Activated CD4-positive, alpha-beta memory T cell treated with anti-CD3 and anti-CD28 coated beads, Interleukin-2, amount 10 ng/mL, durations not matched to agents 7 days and 5 days (primary cell): ENCODE measurements at regions not wholly inside any gene's neighbourhood (a gene's known extent, or its start where the extent isn't known, plus 50 kb on each side); places are given as distances from the start of the nearest gene placed in this dataset.

Source experiments
- CTCF ChIA-PET: fragments of 350-600 bp; sonication (Branson Sonifier 250); formaldehyde crosslinking; loops from one replicate; lab custom pipeline; 2021; ENCODE audit warnings: antibody characterized with exemption, inconsistent platforms; lab: Charles Lee
- POLR2A ChIA-PET: fragments of 350-600 bp; sonication (Branson Sonifier 250); formaldehyde crosslinking; loops from one replicate; lab custom pipeline; 2021; ENCODE audit warnings: antibody characterized with exemption; lab: Charles Lee
- DNase-seq: peaks from one replicate; pipeline ENCODE4 v3.0.0-alpha.2; 2020
- H3K27ac Mint-ChIP-seq: one replicate; pipeline ENCODE4 v1.8.0; 2021; ENCODE audit warnings: mild to moderate bottlenecking, mixed read lengths
- H3K27me3 Mint-ChIP-seq: one replicate; pipeline ENCODE4 v1.8.0; 2021; ENCODE audit warnings: mixed read lengths
- H3K36me3 Mint-ChIP-seq: one replicate; pipeline ENCODE4 v1.8.0; 2021; ENCODE audit warnings: low read depth, mixed read lengths
- H3K4me1 Mint-ChIP-seq: one replicate; pipeline ENCODE4 v1.8.0; 2021; ENCODE audit warnings: mixed read lengths
- H3K4me3 Mint-ChIP-seq: one replicate; pipeline ENCODE4 v1.8.0; 2021; ENCODE audit warnings: mild to moderate bottlenecking, mixed read lengths
- H3K9me3 Mint-ChIP-seq: one replicate; pipeline ENCODE4 v1.8.0; 2021; ENCODE audit warnings: mixed read lengths

- Mint-ChIP-seq H3K9me3 (no peaks in the 10 kb centered on the region), H3K27ac (no peak overlapping the region), H3K36me3 (no peaks in the 10 kb centered on the region), H3K4me3 (no peak overlapping the region), H3K27me3 (no peaks in the 10 kb centered on the region), H3K4me1 (no peaks in the 10 kb centered on the region)
- POLR2A ChIA-PET: no interaction called here
- CTCF ChIA-PET: no interaction called here
- DNase-seq: no peak
These were observed 662.3 kb downstream of the IRS1 start for GRCh38 chr2:226137201-226137811.

- Mint-ChIP-seq H3K4me1 (no peaks in the 10 kb centered on the region), H3K4me3 (no peak overlapping the region), H3K9me3 (no peaks in the 10 kb centered on the region), H3K27ac (no peak overlapping the region), H3K36me3 (no peaks in the 10 kb centered on the region), H3K27me3 (no peaks in the 10 kb centered on the region)
- POLR2A ChIA-PET: no interaction called here
- CTCF ChIA-PET: no interaction called here
- no peak for DNase-seq
These were observed 662.9 kb downstream of the IRS1 start for GRCh38 chr2:226136739-226137138.

DNA sequence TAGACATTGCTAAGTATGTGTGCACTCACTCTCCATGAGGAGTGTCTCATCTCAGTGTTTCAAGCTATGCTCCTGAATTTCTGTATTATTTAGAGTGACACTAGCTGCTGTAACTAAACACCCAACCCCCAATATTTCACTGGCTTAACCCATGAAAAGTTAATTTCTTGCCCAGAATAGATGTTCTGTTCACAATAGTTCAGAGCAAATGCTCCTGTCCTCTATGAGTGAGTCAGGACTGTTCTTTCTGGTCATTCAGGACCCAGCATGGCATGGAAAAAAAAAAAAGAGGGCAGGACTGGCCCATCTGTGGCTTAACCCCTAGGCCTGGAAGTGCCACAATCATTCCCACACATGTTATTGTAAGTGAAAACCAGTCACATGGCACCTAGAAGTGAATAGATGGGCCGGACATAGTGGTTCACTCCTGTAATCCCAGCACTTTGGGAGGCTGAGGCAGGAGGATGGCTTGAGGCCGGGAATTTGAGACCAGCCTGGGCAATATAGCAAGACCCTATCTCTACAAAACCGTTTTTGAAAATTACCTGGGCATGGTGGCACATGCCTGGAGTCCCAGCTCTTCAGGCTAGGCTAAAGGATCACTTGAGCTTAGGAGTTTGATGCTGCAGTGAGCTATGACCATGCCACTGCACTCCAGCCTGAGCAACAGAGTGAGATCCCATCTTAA is 663.6 kb downstream of the IRS1 start:
- POLR2A ChIA-PET: no interaction called here

GRCh38 chr2:226132323-226133215 is 667.1 kb downstream of the IRS1 start:
- POLR2A ChIA-PET: no interaction called here
- Mint-ChIP-seq H3K9me3 (no peaks in the 10 kb centered on the region), H3K4me1 (no peaks in the 10 kb centered on the region), H3K4me3 (no peak overlapping the region), H3K36me3 (no peaks in the 10 kb centered on the region), H3K27me3 (no peaks in the 10 kb centered on the region), H3K27ac (no peak overlapping the region)
- CTCF ChIA-PET: no interaction called here
- no peak for DNase-seq

More for the DNA sequence above, 663.6 kb downstream of the IRS1 start:
- DNase-seq: no peak
- Mint-ChIP-seq H3K4me3 (no peak overlapping the region), H3K27me3 (no peaks in the 10 kb centered on the region), H3K27ac (no peak overlapping the region), H3K9me3 (no peaks in the 10 kb centered on the region), H3K36me3 (no peaks in the 10 kb centered on the region), H3K4me1 (no peaks in the 10 kb centered on the region)
- CTCF ChIA-PET: no interaction called here

DNA sequence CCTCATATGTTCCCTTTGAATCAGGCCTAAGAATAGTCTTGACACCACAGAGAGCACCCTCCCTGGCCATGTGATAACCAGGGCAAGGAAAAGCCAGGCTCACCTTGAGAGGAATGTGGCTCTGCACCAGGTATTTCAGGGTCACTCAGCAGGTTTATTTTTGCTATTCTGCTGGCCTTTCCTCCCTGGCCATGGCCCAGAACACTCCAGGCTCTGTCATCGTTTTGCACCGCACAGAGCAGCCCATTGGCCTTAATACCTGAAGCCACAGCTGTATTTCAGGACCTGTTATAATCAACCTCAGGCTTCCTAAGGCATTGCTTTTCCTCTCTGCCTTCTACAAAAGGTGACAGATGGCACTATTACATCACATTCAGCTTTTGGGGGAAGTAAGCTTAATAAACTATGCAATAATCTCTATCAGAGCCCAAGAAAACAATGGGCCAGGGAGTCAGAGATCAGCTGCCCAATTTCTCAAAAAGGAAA is 668.3 kb downstream of the IRS1 start:
- Mint-ChIP-seq H3K27me3 (no peaks in the 10 kb centered on the region), H3K4me1 (no peaks in the 10 kb centered on the region), H3K4me3 (no peak overlapping the region), H3K36me3 (no peaks in the 10 kb centered on the region), H3K27ac (no peak overlapping the region), H3K9me3 (no peaks in the 10 kb centered on the region)
- CTCF ChIA-PET: no interaction called here
- POLR2A ChIA-PET: no interaction called here
- no peak for DNase-seq

DNA sequence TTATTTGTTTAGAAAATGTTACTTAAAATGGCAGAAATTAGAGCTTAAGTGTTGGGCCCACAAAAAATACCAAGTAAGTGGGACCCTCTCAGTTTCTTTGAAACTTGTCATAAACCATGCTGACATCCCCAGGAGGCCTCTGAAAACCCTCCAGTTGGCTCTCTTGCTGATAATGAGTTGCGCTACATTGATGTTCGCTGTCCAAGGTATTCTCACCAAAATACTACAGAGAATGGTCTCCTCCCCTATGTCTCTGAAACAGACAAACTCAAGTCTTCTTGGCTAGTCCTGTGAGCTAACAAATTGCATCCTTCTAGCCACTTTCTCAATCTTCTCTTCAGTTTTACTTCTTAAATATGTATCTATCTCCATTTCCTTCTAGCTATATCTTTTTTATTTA is 669.4 kb downstream of the IRS1 start:
- no peaks in the 10 kb centered on the region for H3K4me1 Mint-ChIP-seq
- ChIA-PET POLR2A (no interaction called here), CTCF (no interaction called here)
- no peak overlapping the region for H3K27ac Mint-ChIP-seq
- H3K4me3 Mint-ChIP-seq: no peak overlapping the region
- H3K9me3 Mint-ChIP-seq: no peaks in the 10 kb centered on the region
- no peaks in the 10 kb centered on the region for H3K27me3 Mint-ChIP-seq
- no peaks in the 10 kb centered on the region for H3K36me3 Mint-ChIP-seq
- no peak for DNase-seq

DNA sequence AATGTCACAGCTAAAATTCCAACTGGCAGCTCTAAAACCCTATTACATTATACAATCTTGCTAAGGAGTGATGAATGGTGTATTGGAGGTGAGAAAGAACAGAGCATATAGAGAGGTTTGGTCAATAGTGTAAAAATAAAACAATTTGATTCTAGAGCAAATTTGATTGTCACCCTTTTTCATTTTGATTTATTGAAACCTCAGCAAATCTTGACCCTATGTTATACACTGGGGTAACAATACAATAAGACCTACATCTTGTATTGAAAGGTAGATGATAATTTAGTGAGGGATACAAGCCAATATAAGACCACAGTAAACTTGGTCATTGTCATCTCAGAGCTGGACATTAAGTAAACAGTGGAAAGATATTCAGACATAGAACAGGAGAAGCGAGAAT is 671.9 kb downstream of the IRS1 start:
- ChIA-PET CTCF (no interaction called here), POLR2A (no interaction called here)
- H3K9me3 Mint-ChIP-seq: no peaks in the 10 kb centered on the region
- peaks cover 3% of the 10 kb centered on the region for H3K27me3 Mint-ChIP-seq
- no peak for DNase-seq
- H3K27ac Mint-ChIP-seq: no peak overlapping the region
- H3K36me3 Mint-ChIP-seq: no peaks in the 10 kb centered on the region
- H3K4me1 Mint-ChIP-seq: no peaks in the 10 kb centered on the region
- no peak overlapping the region for H3K4me3 Mint-ChIP-seq

DNA sequence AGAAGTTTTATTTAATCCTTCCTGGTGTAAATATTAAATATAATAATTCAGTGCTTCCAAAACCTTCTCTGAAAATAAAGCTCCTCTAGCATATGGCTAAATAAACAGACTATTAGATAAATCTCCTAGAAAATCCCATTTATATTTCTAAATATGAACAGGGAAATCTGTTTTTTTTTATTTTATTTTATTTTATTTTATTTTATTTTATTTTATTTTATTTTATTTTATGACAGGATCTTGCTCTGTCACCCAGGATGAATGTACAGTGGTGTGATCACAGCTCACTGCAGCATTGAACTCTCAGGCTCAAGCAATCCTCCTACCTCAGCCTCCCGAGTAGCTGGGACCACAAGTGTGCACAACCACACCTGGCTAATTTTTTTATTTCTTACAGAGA is 673.5 kb downstream of the IRS1 start:
- no peaks in the 10 kb centered on the region for H3K4me1 Mint-ChIP-seq
- ChIA-PET CTCF (no interaction called here), POLR2A (no interaction called here)
- H3K4me3 Mint-ChIP-seq: no peak overlapping the region
- H3K27ac Mint-ChIP-seq: no peak overlapping the region
- no peaks in the 10 kb centered on the region for H3K9me3 Mint-ChIP-seq
- no peak for DNase-seq
- peaks cover 4% of the 10 kb centered on the region for H3K27me3 Mint-ChIP-seq
- no peaks in the 10 kb centered on the region for H3K36me3 Mint-ChIP-seq

- H3K9me3 Mint-ChIP-seq: no peaks in the 10 kb centered on the region
- DNase-seq: no peak
- H3K27ac Mint-ChIP-seq: no peak overlapping the region
- H3K36me3 Mint-ChIP-seq: no peaks in the 10 kb centered on the region
- H3K4me3 Mint-ChIP-seq: no peak overlapping the region
- ChIA-PET CTCF (no interaction called here), POLR2A (no interaction called here)
- H3K4me1 Mint-ChIP-seq: no peaks in the 10 kb centered on the region
- H3K27me3 Mint-ChIP-seq: peaks cover 4% of the 10 kb centered on the region
These were observed 674.3 kb downstream of the IRS1 start for GRCh38 chr2:226125176-226125883.

DNA sequence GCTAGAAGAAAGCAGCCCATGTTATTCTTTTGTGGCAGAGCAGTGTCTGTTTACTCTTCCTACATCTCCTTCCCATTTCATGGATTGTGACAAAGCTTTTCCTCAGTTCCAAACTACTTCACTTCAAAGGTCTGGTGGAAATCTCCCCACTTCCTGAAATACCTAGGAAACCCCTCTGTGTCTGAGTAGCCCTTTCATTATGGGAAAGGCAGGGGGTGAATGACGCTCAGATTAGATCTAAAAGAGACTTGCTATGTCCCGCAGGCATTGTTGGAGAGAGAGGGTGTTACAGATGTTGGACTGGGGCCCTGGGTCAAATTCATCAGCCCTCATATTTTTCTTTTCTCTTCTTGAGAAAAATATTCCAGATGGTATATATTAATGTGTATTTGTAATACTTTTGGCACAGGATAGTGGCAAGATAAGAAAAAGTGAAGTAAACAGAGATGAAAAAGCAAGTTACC is 675.0 kb downstream of the IRS1 start:
- no peaks in the 10 kb centered on the region for H3K9me3 Mint-ChIP-seq

GRCh38 chr2:226123300-226123699 is 676.3 kb downstream of the IRS1 start:
- DNase-seq: no peak
- POLR2A ChIA-PET: no interaction called here
- no peaks in the 10 kb centered on the region for H3K4me1 Mint-ChIP-seq
- no peaks in the 10 kb centered on the region for H3K9me3 Mint-ChIP-seq
- peaks cover 4% of the 10 kb centered on the region for H3K27me3 Mint-ChIP-seq
- H3K36me3 Mint-ChIP-seq: no peaks in the 10 kb centered on the region
- no peak overlapping the region for H3K4me3 Mint-ChIP-seq
- CTCF ChIA-PET: no interaction called here
- no peak overlapping the region for H3K27ac Mint-ChIP-seq

More for the DNA sequence above, 675.0 kb downstream of the IRS1 start:
- Mint-ChIP-seq H3K27ac (no peak overlapping the region), H3K27me3 (peaks cover 4% of the 10 kb centered on the region), H3K4me1 (no peaks in the 10 kb centered on the region), H3K4me3 (no peak overlapping the region), H3K36me3 (no peaks in the 10 kb centered on the region)
- no peak for DNase-seq
- POLR2A ChIA-PET: no interaction called here
- CTCF ChIA-PET: no interaction called here

GRCh38 chr2:226122041-226122440 is 677.6 kb downstream of the IRS1 start:
- DNase-seq: no peak
- POLR2A ChIA-PET: no interaction called here
- peaks cover 4% of the 10 kb centered on the region for H3K27me3 Mint-ChIP-seq
- H3K9me3 Mint-ChIP-seq: no peaks in the 10 kb centered on the region
- H3K27ac Mint-ChIP-seq: no peak overlapping the region
- CTCF ChIA-PET: no interaction called here
- H3K36me3 Mint-ChIP-seq: no peaks in the 10 kb centered on the region
- H3K4me1 Mint-ChIP-seq: no peaks in the 10 kb centered on the region
- no peak overlapping the region for H3K4me3 Mint-ChIP-seq
